ENCODE measurements at regions not wholly inside any gene's neighbourhood (a gene's known extent, or its start where the extent isn't known, plus 50 kb on each side); places are given as distances from the start of the nearest gene placed in this dataset.

GRCh38 chr10:30256084-30256483, 93.0 kb downstream of the MTPAP start:
- no peaks in the 10 kb centered on the region for H3K9me3 ChIP-seq
- DNase-seq: no peak
- H3K27me3 ChIP-seq: no peaks in the 10 kb centered on the region
- intact Hi-C loops (cut with DNase I; ENCODE audit: low total_unique reads) (loop anchor here (5.0 kb wide), 1 partner anchor 806 kb away; no protein-coding TSS in a partner anchor), in situ Hi-C loops (cut with MboI; ENCODE audit: low pct_ligation_motif_present in 1 of 4, low pct_unique_long_range_greater_than_20kb in 1 of 4, low sequenced_read_pairs in 3 of 4) (no loop called here)
- H3K4me1 ChIP-seq: no peaks in the 10 kb centered on the region
- H3K27ac ChIP-seq: no peak overlapping the region
- WGBS, 2 donors (ENCODE audit: low coverage in 1 of 2): 80 to 84% methylated on average over 1 of the region's 1 CpG
- H3K4me3 ChIP-seq: no peak overlapping the region
- TF ChIP-seq EP300 (IDR thresholded peaks at IDR 0.05; ENCODE audit: low read depth): no peak
- no peak for TF ChIP-seq POLR2AphosphoS5 (IDR thresholded peaks at IDR 0.05)
- TF ChIP-seq POLR2A (IDR thresholded peaks at IDR 0.05): no peak
- TF ChIP-seq CTCF (IDR thresholded peaks at IDR 0.05): no peak
- H3K36me3 ChIP-seq: no peaks in the 10 kb centered on the region

GRCh38 chr10:30254926-30255325, 94.2 kb downstream of the MTPAP start:
- no peaks in the 10 kb centered on the region for H3K27me3 ChIP-seq
- in situ Hi-C loops (cut with MboI; ENCODE audit: low pct_ligation_motif_present in 1 of 4, low pct_unique_long_range_greater_than_20kb in 1 of 4, low sequenced_read_pairs in 3 of 4) (no loop called here), intact Hi-C loops (cut with DNase I; ENCODE audit: low total_unique reads) (loop anchor here (5.0 kb wide), 1 partner anchor 807 kb away; no protein-coding TSS in a partner anchor)
- H3K36me3 ChIP-seq: no peaks in the 10 kb centered on the region
- H3K4me3 ChIP-seq: no peak overlapping the region
- 15 to 17% methylated on average over 1 of the region's 1 CpG for WGBS, 2 donors (ENCODE audit: low coverage in 1 of 2)
- no peak overlapping the region for H3K27ac ChIP-seq
- no peak for DNase-seq
- no peaks in the 10 kb centered on the region for H3K9me3 ChIP-seq
- no peaks in the 10 kb centered on the region for H3K4me1 ChIP-seq
- TF ChIP-seq POLR2A (IDR thresholded peaks at IDR 0.05): no peak
- no peak for TF ChIP-seq EP300 (IDR thresholded peaks at IDR 0.05; ENCODE audit: low read depth)
- TF ChIP-seq POLR2AphosphoS5 (IDR thresholded peaks at IDR 0.05): no peak
- TF ChIP-seq CTCF (IDR thresholded peaks at IDR 0.05): no peak

- no peak for DNase-seq
- no peaks in the 10 kb centered on the region for H3K9me3 ChIP-seq
- intact Hi-C loops (cut with DNase I; ENCODE audit: low total_unique reads) (no loop called here), in situ Hi-C loops (cut with MboI; ENCODE audit: low pct_ligation_motif_present in 1 of 4, low pct_unique_long_range_greater_than_20kb in 1 of 4, low sequenced_read_pairs in 3 of 4) (loop anchor here in 3 of 4 donors (10.0 to 25.0 kb wide), 3 partner anchors 236 to 261 kb away; no protein-coding TSS in a partner anchor)
- TF ChIP-seq POLR2AphosphoS5 (IDR thresholded peaks at IDR 0.05) (no peak), POLR2A (IDR thresholded peaks at IDR 0.05) (no peak), CTCF (IDR thresholded peaks at IDR 0.05) (no peak), EP300 (IDR thresholded peaks at IDR 0.05; ENCODE audit: low read depth) (no peak)
- no peaks in the 10 kb centered on the region for H3K4me1 ChIP-seq
- H3K27ac ChIP-seq: no peak overlapping the region
- no peaks in the 10 kb centered on the region for H3K36me3 ChIP-seq
- H3K27me3 ChIP-seq: no peaks in the 10 kb centered on the region
- no peak overlapping the region for H3K4me3 ChIP-seq
- 96 to 100% methylated on average over 2 to 4 of the region's 4 CpGs for WGBS, 2 donors (ENCODE audit: low coverage in 1 of 2)
These were observed 100.3 kb downstream of the MTPAP start for GRCh38 chr10:30248728-30249127.

- DNase-seq: no peak
- H3K4me3 ChIP-seq: no peak overlapping the region
- 83 to 86% methylated on average over 2 to 4 of the region's 4 CpGs for WGBS, 2 donors (ENCODE audit: low coverage in 1 of 2)
- no peaks in the 10 kb centered on the region for H3K9me3 ChIP-seq
- H3K36me3 ChIP-seq: no peaks in the 10 kb centered on the region
- TF ChIP-seq EP300 (IDR thresholded peaks at IDR 0.05; ENCODE audit: low read depth): no peak
- TF ChIP-seq POLR2AphosphoS5 (IDR thresholded peaks at IDR 0.05): no peak
- no peak for TF ChIP-seq POLR2A (IDR thresholded peaks at IDR 0.05)
- no peaks in the 10 kb centered on the region for H3K27me3 ChIP-seq
- in situ Hi-C loops (cut with MboI; ENCODE audit: low pct_ligation_motif_present in 1 of 4, low pct_unique_long_range_greater_than_20kb in 1 of 4, low sequenced_read_pairs in 3 of 4): loop anchor here in 3 of 4 donors (10.0 to 25.0 kb wide), 3 partner anchors 235 to 260 kb away; no protein-coding TSS in a partner anchor
- no peaks in the 10 kb centered on the region for H3K4me1 ChIP-seq
- intact Hi-C loops (cut with DNase I; ENCODE audit: low total_unique reads): no loop called here
- H3K27ac ChIP-seq: no peak overlapping the region
These were observed 101.4 kb downstream of the MTPAP start for GRCh38 chr10:30247704-30248103.

Data from transverse colon (tissue), 4 donors.